HG03439 (cell line): ENCODE measurements at regions not wholly inside any gene's neighbourhood (a gene's known extent, or its start where the extent isn't known, plus 50 kb on each side); places are given as distances from the start of the nearest gene placed in this dataset.
"Not testable (repeated sequence)": the region's sequence is repeated elsewhere in the genome, so short reads cannot be mapped to it uniquely, and the experiment has no call there.

Experiments used
- ATAC-seq: cut with Tn5 transposase; IDR thresholded peaks from one replicate; pipeline ENCODE4 v1.9.1; 2021; ENCODE audit warnings: mild to moderate bottlenecking, moderate library complexity; ENCODE audit not compliant: unreplicated experiment

DNA sequence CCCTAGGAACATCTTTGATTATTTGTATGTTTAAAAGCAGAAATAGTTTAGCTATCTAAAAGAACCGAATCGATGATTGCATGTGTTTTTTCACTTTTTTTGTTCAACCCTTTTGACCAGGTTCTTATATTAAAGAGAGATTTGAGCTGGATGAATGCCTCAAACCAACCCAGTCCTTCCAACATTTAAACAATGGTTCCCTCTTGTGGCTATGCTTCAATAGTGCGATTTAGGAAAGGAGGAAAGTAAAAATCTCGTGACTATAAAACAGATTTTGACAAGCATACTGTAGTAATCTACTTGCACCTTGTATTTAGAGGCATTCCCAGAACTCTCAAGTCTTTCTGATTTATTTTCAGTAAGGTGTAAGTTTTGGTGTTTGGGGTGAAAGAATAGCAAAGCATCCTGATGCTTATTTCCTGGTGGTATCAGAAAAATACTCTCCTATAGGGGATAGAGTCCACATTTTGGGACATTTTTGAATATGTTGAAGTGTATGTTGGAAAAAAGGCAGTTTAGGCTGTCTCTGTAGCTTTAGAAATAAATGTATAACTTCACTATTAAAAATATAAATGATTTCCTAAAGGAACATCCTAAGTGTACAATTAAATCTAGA is 159.6 kb upstream of the KCNH8 start:
- ATAC-seq: no peak

DNA sequence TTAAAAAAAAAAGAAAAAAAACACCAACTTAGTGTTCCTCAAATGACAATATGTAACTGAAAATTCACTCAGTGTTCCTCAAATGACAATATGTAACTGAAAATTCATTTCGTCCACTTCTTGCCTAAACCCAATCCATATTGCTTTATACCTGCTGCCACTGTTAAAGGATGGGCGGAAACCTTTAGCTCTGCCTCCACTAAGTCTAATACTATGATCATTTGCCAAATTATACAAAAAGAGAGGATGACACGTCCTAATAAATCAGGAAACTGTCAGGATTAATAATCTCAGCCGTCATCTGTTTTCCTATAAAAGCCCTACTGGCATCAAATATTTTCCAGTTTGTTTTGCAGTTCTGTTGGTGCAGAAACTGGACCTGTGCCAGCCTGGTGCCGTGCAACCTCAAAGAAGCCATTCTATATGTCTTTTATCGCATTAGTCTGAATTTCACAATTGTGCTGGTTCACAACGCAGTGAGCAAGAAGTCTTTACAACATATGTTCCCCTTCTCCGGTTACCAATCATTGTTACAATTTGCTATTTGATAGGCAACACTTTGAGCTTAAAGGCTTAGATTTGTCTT is 160.4 kb upstream of the KCNH8 start:
- no peak for ATAC-seq

DNA sequence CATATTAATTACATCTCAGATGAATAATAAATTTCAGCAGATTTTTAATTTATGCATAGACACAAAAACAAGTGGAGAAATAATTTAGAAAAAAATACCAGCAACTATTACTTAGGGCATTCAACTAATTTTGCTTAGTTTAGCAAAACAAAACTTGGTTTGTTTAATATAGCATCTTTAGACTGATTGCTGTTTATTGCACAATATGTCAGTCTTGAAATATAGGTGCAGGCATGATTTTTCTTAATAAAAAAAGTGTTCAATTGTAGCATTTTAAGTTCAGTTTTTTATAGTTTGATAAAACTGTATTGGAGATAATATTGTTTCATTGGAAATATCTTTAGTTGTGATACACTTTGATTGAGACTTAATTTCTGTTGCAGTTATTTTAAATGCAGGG is 161.2 kb upstream of the KCNH8 start:
- ATAC-seq: no peak

DNA sequence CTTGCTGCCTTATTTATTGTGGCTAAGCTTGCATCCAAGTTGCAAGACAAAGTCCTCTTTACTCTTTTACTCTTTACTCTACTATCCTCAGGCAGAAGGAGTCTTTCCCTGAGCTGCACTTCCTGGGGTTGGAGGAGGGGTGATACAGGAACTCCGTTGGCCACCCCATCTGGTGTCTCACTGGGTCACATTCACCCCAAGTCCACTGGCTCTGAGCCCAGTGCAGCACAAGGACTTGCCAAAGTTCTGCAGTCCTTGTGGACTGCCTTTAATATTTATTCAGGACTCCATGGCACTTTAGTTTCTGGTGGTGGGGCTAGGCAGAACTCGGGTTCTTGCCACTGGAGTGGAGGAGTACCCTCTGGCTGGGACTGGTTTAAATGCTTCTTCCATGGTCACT is 165.4 kb upstream of the KCNH8 start:
- ATAC-seq: no peak

DNA sequence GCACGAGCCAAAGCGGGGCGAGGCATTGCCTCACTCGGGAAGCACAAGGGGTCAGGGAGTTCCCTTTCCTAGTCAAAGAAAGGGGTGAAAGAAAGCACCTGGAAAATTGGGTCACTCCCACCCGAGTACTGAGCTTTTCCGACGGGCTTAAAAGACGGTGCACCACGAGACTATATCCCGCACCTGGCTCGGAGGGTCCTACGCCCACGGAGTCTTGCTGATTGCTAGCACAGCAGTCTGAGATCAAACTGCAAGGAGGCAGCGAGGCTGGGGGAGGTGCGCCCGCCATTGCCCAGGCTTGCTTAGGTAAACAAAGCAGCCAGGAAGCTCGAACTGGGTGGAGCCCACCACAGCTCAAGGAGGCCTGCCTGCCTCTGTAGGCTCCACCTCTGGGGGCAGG is 172.2 kb upstream of the KCNH8 start:
- not testable (repeated sequence) for ATAC-seq

DNA sequence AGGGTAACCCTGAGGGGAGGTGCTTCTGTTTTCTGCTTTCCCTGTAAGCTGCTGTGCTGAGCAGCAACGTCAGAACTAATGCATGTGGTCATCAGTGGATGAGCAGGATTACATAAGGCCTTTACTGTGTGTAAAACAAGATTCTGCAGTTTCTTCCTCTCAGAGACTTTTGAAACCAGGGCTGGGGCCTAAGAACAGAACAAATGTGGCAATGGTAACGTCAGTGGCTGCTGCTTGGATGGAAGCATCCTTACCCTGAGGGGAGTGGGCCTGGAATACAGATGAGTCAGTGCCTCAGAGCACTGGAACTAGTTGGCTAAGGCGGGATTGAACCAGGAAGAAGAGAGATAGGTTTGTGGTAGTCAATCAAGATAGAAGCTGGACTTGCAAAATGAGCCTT is 180.2 kb upstream of the KCNH8 start:
- ATAC-seq: no peak

DNA sequence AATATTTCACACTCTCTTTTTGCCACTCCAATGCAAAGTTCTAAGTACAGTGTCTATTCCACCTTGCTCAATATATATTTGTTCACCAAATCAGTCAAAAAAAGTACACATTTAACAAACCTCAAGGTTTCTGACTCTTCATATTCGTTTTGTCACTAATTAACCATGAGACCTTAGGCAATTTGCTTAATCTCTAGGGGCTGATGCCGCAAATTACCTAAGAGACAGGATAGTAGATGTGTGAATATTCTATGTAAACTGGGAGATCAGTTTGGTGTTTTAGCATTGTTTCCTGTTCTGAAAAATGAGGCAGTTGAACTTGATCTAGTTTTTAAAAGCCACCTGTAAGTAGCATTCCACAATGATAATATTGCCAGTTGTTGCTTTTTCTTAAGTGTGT is 182.5 kb upstream of the KCNH8 start:
- ATAC-seq: no peak

DNA sequence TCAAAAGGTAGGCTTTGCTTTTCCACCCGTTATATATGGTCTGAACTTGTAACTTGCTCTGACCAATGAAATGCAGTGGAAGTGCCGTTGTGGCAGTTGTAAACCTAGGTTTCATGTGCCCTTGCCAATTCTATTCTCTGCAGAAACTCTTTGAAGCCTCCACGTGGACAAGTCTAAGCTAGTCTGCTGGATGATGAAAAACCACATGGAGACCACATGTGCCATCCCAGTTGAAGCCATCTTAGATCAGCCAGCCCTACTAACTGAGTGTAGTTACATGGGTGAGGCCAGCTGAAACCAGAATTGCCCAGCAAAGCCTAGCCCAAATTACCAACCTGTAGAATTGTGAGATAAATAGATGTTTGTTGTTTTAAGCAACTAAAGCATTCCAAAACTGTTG is 183.7 kb upstream of the KCNH8 start:
- no peak for ATAC-seq

DNA sequence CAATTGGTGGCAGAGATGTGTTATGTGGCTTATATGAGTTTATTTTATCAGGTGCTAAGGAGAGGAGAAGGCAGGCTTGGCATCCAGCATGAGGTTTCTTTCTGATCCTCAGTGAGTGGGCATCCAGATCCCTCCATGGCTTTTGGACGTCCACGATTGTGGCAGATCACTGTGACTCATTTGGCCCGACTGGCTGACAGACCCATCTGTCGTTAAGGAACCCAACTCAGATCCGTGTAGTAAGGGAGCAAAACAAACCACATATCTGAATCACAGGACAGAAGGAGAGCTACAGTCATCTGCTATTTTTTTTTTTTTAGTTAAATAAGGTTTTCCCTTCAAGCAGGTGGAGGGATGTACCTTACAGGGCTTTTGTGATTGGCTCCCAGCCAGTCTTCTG is 197.0 kb upstream of the KCNH8 start:
- ATAC-seq: no peak

DNA sequence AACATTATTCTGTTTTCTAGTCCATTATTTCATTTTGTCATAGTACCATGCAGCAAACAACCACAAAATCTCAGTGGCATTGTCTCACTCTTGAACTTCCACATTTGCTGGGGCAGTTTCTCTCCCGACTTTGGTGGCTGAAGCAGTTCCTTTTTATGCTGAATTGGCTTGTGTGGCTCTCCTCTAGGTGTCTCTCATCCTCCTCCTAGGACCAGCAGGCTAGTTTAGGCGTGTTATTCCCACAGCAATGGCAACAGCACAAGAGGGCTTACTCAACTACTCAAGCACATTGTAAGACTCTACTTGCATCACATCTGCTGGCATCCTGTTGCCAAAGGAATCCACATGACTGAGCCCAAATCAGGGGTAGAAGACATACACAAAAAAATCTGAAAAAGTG is 201.8 kb upstream of the KCNH8 start:
- ATAC-seq: no peak

DNA sequence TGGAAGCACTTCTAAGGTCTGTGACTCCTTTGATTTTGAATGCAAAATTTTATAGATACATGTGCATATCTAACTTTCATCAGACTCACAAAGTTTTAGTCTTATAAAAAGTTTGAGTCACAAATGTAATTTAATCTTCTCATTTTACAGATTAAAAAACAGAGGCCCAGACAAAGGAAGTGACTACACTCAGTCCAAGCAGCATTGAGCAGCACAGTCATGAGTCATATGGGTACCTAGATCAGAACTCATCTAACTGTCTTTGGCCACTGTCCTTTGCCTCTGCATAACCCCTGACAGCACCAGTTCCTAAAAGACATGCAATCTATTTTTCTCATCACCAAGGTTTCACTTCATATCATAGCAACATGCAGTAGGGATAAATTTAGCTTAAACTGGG is 210.7 kb upstream of the KCNH8 start:
- peak; percentile 95 for ATAC-seq

DNA sequence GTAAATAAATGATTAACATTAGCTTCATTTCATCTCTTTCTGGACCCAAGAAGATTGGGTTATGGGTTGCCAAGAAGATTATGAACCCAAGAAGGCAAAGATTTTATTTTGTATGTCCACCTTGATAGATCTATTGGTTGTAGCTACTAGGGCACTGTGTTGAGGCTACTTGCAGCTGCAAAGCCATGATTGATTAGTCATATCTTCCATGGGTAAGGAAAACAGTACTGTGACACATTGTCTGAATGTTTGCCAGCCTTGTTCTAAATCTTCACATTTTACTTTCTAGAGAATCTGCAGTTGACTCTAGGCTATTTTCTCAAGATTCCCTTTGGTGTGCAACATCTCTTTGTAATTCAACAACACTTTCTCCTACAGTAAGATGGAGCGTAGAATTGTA is 229.2 kb upstream of the KCNH8 start:
- no peak for ATAC-seq

DNA sequence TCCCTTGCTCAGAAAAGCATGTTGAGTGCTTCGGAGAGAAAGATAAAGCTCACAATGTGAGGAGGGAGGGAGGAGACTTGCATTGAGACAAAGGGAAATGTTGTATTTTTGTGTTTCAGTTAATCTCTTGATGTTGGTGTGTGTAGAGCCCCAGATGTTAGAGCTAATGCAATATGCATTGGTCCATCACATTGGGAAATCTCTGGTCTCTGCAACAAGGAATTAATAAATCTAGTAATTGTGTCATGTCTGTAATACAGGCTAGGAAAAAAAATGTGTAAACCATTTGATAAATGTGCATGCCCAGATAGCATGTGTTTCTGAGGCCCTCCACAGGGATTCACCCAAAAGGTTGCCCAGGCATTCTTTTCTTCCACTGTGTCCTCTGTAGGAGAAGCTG is 230.4 kb upstream of the KCNH8 start:
- ATAC-seq: no peak

DNA sequence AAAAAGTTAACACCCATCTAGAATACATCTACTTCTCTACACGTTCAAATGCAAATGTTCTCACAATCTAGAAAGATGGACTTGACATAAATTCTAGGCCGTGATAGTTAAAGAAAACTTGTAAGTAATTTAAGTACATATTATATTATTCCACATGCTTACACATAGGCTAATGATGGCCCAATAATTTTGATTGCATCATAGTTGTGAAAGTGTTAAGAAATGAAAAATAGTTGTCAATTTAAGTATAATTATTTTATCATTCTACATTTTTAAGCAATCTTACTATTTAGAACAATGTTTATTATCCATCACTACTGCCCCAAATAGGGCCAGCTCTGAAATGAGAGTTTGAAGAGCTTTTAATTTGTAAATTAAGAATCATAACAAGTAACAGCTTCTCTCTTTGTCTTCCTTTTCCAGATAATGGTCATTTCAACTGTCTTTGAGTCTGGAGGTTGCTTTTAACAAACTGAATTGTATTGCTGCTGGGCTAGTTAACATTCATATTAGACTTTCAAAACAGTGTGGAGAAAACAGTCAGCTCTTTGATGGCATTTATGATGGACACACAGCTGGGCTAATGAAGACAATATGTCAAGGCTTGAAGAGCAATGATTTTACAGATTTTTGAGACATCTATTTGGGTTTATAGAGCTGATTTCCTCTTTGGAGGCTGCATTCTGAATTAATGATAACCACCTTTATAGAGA is 246.1 kb upstream of the KCNH8 start:
- no peak for ATAC-seq

DNA sequence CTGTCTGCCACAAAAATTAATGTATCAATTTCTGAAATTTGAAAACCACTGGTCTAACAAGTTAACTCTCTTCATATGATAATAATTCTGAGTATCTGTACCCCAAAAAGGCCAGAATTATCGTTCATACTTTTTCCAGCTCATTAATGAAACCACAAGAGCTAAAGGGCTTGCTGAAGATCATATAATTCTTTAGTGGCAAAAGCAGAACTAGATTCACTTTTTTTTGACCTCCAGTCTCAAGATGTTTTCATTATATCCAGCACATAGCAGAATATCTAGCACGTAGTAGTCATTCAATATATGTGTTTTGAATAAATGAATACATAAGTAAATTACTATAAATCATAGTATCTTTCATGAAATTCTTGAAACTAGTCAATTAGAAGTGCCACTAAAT is 246.7 kb upstream of the KCNH8 start:
- no peak for ATAC-seq

DNA sequence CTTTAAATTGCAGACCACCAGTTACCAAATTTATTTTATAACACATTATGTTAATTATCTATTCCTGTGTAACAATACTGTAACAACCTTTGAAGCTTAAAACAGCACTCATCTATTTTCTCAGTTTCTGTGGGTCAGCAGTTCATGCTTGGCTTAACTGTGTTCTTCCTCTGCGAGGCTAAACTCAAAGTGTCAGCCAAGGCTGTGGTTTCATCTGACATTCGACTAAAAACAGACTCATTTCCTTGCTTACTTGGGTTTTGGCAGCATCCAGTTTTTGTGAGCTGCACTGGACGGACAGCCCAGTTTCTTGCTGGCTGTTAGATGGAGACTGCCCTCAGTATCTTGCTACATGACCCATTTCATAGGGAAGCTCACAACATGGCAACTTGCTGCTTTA is 247.3 kb upstream of the KCNH8 start:
- peak; percentile 53 for ATAC-seq

DNA sequence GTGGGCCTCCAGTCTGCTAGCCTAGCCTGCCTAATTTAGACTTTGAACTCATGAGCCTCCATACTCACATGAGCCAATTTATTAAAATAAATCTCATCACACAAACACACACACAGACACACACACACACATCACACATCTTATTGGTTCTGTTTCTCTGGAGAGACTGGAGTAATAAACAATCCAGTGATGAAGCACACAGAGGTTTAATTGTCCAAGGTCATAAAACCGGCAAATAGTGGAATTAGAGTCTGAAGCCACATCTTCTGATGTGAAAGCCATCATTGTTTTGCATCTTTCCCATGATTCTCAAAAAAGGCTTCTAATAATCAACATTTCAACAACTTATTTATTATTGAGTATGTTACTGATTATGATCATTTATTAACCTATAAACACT is 249.4 kb upstream of the KCNH8 start:
- ATAC-seq: no peak

DNA sequence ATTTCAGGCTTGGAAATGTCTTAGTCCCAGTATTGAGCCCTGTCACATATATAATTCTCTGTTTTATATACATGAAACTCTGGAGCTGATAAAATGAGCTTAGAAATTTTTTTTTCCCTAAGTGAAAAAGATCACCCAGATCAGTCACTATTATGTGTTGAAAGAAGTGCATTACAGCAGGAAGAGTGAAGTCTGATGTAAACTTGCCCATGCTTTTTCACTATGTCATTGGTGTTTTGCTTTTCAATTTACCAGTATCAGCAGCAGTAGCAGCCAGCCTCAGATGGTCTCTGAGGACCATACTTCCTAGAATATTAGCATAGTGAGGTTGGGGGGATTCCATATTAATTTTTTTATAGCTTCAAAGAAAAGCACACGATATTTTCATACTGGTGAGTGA is 255.6 kb upstream of the KCNH8 start:
- no peak for ATAC-seq

DNA sequence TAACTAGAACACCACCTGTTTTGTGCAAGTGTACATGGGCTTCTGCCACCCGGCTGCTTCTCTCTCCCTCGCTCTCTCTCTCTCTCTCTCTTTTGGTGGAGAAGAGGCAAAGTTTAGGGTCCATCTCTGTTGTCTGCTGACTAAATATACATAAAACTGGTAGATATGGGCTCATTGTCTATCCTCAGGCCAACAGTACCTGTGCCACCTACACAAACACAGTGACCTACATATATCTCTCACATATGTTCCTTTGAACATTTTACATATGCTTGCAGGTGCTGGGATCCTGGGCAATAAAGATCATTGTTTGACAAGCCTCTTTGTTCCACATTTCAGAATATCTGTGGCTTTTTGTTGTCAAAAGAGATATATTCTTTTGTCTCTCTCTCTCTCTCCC is 256.3 kb upstream of the KCNH8 start:
- ATAC-seq: no peak

DNA sequence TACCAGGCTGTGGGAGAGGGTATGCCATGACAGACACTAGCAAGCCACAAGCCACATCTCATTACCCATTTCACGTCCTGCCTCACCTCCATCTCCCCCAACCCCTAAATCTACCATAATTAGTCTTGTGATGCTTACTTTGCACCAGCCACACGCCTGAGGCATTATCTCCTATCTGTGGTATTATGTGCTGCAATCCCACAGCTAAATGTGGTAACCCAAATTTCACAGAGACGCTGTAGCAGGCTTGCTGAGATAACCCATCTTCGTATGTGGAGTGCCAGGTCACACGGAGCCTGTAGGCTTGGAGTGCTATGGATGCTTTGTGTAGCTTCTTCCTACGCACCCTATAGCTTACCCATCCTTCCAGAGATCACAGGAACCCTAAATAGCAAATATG is 256.7 kb upstream of the KCNH8 start:
- no peak for ATAC-seq

DNA sequence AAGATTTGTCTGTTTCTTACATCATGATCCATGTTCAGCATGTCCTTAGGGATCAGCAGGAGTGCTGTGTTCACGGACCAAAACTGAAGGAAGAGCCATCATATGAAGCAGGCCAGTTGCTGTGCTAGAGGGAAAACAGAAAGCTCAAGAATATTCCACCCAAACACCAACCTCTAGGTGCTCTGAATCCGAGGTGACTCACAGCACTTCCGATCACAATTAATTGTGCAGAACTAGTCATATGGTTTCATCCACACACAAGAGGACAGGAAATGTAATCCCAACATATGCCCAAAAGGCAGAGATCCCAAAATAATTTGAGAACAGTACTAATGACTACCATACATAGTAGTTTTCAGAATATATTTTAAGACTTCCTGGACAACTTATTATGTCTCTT is 257.9 kb upstream of the KCNH8 start:
- no peak for ATAC-seq

DNA sequence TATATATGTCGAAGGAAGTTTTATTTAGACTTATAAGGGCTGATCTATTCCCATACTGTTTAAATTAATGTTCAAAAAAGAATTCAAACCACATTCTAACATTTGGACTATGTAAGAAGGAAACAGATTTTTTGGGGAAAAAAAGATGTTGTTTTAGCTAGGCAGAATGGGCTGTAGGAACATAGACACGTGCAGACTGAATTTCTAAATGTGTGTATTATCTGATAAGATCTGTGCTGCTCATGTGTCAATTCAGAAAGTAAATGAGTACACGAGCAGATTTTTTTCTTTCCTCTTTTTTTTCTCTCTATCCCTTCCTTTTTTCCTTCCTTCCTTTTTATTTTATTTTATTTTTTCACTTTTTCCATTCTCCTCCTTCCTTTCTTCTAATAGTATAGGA is 259.5 kb upstream of the KCNH8 start:
- ATAC-seq: no peak

DNA sequence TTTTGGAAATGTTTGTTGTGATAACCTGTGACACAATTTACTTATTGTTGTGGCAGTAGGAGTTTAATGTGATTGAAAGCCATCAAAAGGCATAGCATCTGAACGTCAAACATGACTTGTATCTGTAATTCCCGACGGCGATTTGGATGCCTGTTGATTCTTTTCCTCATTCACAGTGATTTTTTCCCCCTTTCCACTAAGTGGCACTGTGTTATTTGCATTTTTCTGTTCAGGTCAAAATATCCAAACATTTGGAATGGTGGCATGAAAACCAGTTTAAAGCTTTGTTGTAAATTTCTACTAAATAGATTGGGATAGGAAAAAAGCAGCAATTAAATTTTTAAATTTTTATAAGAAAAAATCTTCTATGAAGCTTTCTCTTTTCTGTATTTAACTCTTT is 259.9 kb upstream of the KCNH8 start:
- no peak for ATAC-seq
